Hypothalamus (tissue), 51 donors: ENCODE measurements at regions not wholly inside any gene's neighbourhood (a gene's known extent, or its start where the extent isn't known, plus 50 kb on each side); places are given as distances from the start of the nearest gene placed in this dataset.
"Not testable (repeated sequence)": the region's sequence is repeated elsewhere in the genome, so short reads cannot be mapped to it uniquely, and the experiment has no call there.

Experiments used
- DNase-seq, 51 donors: peaks; one replicate each; lab custom pipeline; 2025; lab: John Stamatoyannopoulos, UW

DNA sequence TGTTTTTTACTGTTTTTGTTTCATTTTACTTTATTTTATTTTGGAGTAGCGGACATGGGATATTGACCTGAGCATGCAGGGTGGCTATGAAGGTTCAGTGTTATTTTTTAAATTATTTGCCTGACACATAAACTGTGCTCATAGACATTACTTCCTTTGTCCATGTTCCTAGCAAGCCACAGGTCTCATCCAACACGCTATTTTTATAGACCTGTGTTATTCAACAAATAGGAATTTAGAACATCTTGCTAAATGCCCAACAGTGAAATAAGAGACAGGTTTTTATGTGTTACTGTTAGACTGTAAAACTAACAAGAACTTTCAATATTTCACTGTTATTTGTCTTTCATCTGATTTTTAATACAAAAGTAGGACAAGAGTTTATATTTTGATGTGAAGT is 756.4 kb downstream of the KCNT2 start:
- no peak for DNase-seq

DNA sequence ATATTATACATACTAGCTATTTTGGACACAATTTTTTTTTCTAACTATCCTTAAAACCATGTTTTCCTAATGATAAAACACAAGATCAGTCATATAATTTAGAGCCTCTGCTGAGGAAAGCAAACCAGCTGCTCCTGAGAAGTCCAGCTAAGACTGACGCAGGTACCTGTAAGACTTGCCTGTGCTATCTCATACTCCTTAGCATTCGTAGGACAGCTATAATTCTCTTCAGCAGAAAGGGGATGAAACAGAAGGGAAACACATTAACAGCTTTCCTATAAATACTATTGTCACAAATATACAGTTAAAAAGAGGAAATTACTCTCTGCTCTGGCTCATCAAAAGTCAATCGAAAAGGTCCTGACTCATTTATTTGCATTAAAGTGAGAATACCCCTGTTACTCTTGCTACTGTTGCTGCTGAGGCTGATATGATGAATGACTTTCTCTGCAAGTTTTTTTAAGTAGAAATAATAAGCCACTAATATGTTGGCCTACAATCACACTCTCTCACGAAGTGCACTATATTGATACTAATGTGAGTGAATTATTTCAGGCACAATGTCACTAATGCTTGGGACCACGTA is 757.1 kb downstream of the KCNT2 start:
- no peak for DNase-seq

DNA sequence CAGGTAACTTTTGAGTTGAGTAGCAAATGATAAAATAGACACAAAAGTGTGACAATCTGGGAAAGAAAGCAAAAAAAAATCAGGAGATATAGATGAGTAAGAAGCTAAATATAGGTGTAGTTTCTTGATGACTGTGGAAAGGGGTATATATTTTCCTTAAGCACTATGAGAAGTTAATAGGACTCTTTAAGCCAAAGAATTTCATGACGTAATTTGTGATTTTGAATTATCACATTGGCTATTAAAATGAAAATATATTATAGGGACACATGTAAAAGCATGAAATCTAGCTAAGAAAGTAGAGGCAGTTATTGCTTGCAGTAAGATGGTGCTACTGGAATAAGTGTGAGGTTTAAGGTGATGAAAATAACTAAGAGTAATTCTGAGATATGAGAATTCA is 759.1 kb downstream of the KCNT2 start:
- no peak for DNase-seq

DNA sequence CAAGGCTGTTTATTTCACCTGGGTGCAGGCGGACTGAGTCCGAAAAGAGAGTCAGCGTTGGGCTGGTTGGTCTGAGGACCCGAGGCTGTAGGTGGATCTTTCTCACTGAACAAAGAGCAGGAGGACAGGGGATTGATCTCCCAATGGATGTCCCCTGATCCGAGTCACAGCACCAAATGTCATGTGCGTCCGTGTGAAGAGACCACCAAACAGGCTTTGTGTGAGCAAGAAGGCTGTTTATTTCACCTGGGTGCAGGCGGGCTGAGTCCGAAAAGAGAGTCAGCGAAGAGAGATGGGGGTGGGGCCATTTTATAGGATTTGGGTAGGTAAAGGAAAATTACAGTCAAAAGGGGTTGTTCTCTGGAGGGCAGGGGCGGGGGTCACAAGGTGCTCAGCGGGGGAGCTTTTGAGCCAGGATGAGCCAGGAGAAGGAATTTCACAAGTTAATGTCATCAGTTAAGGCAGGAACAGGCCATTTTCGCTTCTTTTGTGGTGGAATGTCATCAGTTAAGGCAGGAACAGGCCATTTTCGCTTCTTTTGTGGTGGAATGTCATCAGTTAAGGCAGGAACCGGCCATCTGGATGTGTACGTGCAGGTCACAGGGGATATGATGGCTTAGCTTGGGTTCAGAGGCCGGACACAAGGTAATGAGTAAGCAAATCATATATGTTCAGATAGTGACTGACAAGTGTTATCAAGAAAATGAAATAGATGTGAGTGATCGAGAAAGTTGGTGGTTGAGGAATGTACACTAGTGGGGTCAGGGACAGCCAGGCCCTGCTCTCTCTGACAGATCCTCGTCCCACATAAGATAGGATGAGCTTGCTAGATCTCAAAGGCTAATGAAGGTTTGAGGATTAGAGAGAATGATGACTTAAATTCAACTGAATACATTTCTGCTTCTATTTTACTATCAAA is 760.0 kb downstream of the KCNT2 start:
- not testable (repeated sequence) for DNase-seq

DNA sequence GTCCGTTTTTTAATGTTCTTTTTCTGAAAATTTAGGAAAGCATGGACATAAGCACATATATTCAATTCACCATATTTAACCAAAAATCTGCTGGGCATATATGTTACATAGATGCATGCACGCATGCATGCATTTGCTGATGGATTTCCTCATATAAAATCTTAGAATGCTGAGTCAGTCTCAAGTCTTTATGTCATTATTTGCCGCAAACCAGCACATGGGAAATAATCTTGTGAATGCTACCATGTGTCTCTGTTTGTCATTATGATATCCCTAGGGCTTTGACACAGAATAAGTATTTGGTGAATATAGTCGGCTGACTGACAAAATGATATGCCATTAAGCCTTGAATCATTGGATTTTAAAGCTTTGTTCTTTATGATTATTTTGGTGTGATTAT is 776.5 kb downstream of the KCNT2 start:
- no peak for DNase-seq

DNA sequence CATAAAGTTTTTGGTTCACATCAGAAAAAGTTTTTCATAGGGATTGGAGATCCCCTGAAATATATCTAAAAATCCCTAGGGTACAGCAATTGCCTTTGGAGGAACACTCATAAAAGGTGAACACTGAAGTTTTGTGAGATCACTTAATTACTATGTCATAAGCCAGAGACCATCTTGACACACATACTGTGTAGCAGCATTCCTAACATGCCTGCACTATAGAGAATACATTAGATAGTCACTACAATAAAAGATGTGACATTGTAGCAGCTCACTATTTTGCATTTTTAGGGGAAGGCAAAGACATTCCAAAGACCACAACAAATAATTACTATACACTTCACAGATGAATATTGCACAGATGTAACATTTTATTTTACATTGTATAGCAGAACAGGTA is 779.9 kb downstream of the KCNT2 start:
- DNase-seq, result no peak

DNA sequence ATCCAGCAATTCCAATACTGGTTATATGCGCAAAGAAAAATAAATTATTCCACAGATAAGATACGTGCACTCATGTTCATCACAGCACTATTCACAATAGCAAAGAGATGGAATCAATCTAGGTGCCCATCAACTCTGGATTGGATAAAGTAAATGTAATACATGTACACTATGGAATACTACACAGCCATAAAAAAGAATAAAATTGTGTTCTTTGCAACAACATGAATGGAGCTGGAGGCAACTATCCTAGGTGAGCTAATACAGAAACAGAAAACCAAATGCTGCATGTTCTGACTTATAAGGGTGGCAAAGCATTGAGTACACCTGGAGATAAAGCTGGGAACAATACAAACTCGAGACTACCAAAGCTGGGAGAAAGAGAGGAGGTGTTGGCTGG is 787.3 kb downstream of the KCNT2 start:
- no peak for DNase-seq

DNA sequence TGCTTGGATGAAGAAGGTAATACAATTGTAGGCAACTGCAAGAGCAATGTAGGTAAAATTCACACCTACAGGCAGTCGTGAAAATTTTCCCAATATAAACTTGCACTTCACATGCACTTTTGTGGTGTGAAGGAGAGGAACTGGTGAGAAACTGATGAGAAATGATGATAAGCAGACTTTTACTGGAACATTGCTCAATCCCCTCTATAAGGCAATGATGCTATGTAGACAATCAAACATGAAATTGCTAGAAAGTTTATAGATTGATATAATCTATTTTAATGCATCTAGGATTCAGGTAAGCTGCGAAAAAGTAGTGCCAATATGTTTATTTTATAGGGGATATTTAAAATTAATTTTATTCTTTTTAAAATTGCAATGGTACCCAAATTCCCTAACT is 802.2 kb downstream of the KCNT2 start:
- DNase-seq, result no peak

DNA sequence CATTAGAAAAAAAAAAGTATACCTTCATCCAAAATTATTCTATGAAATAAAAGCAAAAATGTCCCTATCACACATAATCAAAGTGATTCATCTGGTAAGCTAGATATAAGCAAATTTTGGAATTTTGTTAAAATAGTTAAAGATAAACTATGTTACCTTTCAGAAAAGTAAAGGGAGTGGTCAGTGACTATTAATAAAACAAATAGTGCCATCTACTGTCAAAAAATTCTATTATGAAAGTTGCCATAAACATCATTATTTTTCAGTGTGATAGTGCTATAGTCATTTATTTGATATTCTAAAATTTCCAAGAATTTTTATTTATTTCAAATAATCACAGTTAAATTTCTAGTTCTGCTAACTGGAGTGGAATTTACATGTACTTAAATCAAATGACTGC is 803.7 kb downstream of the KCNT2 start:
- DNase-seq, result no peak

DNA sequence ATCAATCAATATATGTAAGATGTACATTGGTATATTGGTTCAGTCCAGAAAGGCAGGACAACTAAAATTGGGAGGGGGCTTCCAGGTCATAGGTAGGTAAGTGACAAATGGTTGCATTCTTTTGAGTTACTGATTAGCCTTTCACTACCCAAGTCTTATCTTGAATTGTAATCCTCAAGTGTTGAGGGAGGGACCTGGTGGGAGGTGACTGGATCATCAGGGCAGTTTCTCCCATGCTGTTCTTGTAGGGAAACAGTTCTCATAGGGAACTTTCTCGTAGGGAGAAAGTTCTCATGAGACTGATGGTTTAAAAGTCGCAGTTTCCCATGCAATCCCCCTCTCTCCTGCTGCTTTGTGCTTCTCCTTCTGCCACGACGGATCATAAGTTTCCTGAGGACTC is 809.2 kb downstream of the KCNT2 start:
- no peak for DNase-seq

DNA sequence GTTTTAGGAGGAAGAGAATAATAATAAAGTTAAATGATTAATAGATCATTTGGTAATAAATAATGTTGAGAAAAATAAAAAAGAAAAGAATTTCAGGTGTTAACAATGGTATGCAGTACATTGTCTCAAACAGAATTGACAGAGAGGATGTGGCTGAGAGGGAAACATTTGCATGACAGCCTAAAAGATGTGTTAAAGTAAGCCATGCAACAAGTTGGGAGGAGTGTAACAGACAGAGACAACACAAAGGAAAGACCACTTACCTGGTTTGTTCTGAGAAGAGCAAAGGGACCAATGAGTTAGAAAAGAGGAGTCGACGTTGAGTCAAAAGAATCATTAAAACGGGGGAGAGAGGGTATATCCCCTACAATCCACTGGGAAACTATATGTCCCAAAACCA is 814.0 kb downstream of the KCNT2 start:
- DNase-seq, result no peak

DNA sequence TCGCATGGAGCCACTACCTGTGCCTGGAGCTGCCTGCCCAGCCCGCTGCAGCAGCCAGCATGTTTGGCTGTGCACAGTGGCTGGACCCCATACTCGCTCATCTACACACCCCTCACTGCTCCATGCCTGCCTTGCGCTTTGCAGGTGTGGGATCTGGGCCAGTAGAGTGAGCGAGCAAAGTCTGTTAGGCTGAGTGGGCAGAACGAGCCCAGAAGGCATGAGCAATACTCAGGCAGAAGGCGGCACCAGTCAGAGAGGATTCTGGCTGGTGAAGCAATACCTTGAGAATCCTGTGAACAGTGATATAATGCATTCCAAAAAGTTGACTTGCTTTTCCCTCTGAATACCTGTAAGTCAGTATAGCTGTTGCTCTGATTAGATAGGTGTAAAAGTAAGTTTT is 816.4 kb downstream of the KCNT2 start:
- DNase-seq, result no peak

DNA sequence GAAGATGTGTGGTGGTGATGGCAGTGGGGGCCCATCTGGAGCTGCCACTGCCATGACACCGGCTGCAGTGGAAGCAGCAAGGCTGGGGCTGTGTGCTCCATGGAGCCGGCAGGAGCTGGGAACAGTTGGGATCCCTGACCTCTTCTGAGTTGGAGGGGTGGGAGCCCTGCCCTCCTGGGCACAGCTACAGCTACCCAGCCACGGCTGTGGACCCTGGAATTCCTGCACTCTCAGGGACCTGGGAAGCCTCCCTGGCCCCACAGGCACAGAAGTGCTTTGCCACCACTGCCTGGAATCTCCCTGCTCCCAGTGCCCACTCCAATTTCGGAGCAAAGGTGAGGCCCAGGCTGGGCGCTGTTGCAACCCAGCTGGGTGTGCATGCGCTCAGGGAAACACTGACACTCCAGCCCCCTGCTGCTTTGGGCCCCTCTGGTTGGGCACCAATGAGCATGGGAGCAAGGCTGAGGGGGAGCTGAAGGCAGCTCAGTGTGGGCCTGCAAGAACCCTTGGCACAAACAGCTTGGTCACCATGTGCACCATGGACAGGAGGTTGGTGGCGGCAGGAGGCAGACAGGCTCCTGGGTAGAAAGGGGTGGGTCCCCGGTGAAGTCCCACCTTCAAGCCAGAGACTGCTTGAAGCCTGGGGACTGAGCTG is 817.6 kb downstream of the KCNT2 start:
- DNase-seq, result no peak

DNA sequence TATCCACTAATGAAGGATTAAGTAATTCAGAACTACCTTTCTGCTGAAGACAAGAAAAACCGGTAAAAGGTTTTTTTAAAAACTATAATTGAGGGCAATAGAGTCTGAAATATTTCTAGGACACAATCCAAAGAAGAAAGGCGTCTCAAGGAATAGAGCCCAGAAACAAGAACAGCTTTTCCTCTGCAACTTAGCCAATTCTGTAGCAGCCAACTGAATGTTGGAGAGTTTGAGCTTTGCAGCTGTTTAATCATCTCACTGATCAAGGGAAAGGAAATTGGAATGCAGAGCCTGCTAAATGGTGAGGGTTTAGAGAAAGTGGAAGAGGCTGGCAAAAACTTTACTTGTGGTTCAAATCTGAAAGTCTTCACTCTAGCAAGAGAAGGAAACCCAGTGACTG is 818.9 kb downstream of the KCNT2 start:
- no peak for DNase-seq

DNA sequence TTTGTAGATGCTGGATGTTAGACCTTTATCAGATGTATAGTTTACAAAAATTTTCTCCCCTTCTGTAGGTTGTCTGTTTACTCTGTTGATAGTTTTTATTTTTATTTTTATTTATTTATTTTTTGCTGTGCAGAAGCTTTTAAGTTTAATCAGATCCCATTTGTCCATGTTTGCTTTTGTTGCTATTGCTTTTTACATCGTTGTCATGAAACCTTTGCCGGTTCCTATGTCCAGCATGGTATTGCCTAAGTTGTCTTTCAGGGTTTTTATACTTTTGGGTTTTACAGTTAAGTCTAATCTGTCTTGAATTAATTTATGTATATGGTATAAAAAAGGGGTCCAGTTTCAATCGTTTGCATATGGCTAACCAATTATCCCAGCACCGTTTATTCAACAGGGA is 819.5 kb downstream of the KCNT2 start:
- no peak for DNase-seq

DNA sequence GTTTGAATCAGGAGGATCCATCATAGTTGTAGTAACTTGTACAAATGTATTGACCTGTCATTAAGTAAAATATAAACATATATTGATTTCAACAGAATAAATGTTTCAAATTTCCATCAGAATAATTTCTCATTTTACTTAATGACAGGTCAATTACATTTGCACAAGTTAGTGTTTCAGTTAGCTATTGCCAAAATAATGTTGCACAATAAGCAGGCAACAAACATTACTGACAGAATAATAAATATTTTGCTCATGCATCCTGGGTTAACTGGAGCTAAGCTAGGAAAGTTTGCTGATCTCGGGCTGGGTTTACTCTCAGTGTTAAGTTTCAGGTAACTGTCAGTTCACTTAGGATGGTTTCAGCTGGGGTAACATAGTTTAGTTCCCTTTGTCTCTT is 822.4 kb downstream of the KCNT2 start:
- no peak for DNase-seq

DNA sequence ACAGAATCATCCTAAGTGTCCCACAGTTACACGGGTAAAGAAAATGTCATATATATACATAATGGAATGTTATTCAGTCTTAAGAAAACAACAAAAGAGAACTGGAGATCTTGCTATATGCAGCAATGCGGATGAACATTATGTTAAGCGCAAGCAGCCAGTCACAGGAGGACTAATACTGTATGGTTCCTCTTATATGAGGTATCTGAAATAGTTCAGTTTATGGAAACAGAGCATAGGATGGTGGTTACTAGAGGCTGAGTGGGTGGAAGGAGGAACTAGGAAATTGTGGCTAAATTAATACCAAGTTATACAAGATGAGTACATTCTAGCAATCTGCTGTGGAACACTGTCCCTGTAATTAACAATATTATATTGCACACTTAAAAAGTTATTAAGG is 834.3 kb downstream of the KCNT2 start:
- no peak for DNase-seq

DNA sequence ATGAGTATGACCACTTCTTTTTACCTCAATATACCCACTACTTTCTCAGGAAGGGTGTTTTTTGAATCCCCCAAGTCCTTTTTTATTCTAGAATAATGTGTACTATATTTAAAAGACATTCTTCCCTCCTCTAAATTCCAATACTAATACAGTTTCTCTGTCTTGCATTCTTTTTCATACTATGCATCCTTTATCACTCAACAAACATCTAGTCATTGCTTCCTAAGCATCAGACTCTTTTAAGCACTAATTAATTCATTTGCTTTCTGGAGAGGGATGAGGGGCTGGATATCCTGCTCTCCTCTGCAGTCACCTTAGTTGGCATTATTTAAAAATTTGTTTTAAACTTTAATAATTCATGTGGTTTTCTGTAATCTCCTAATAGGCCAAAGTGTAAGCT is 838.8 kb downstream of the KCNT2 start:
- no peak for DNase-seq

DNA sequence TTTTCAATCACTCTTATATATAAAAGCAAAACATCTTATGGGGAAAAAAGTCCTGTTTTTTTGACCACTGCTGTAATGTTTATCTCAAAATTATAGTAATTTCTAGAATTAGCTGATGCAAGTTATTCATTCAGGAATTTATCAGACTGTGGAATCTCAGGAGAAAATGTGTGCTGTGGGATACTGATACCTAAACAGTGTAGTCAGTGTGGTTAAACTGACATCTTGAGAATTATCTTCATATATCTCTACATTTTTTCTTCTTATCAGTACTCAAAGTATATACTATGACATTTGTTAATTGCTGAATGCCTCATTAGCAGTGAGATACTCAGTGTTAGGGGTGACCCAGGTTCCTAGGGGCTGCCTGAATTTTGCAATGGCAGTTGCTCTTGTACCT is 839.3 kb downstream of the KCNT2 start:
- no peak for DNase-seq

DNA sequence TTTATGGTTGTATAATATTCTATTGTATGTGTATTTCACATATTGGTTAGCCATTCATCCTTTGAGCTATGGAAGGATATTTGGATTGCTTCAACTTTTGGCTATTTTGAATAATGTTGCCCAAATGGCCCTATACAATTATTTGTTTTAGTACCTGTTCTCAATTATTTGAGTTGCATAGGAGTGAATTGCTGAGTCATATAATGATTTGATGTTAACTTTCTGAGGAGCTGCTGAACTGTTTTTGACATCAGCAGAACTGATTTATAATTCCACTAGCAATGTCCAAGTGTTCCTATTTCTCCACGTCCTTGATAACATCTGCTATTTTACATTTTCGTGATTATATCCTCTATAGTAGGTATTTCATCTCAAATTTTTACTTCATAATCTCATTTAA is 839.9 kb downstream of the KCNT2 start:
- DNase-seq, result no peak

DNA sequence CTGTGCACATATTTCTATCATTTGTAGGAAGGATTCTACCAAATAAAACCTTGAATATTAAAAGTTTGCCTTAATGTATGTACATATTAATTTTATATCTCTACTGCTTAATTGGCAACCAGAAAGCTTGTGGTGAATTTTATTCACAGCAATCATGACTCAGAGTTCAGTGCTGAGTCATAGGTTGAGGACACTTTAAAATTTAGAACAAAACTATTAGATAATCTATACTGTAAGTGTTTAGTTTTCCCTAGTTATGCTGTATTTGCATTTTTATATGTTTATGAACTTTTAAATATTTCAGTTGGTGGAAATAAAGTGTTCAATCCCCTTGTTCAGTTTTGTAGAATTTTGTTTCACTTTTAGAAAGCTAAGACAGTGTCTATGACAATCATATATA is 841.5 kb downstream of the KCNT2 start:
- DNase-seq, result no peak

DNA sequence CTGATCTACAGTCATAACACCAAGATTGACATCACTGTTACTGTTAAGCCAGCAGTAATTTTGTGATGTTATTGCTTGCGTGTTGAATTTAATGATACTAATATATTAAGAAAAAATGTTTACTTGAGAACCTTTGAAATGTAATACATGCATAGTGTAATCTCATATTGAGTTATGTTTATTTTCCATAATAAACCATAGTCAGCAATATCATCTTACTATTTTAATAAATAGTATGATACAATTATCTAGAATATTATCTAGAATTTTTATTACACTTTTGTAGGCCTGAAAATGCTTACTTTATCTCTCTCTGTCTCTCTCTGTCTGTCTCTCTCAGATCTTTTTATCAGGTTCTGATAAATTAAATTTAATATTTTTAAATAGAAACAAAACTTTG is 843.1 kb downstream of the KCNT2 start:
- no peak for DNase-seq
